ENCODE measurements at regions not wholly inside any gene's neighbourhood (a gene's known extent, or its start where the extent isn't known, plus 50 kb on each side); places are given as distances from the start of the nearest gene placed in this dataset.

- TF ChIP-seq, protein P1, sequence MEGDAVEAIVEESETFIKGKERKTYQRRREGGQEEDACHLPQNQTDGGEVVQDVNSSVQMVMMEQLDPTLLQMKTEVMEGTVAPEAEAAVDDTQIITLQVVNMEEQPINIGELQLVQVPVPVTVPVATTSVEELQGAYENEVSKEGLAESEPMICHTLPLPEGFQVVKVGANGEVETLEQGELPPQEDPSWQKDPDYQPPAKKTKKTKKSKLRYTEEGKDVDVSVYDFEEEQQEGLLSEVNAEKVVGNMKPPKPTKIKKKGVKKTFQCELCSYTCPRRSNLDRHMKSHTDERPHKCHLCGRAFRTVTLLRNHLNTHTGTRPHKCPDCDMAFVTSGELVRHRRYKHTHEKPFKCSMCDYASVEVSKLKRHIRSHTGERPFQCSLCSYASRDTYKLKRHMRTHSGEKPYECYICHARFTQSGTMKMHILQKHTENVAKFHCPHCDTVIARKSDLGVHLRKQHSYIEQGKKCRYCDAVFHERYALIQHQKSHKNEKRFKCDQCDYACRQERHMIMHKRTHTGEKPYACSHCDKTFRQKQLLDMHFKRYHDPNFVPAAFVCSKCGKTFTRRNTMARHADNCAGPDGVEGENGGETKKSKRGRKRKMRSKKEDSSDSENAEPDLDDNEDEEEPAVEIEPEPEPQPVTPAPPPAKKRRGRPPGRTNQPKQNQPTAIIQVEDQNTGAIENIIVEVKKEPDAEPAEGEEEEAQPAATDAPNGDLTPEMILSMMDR (IDR thresholded peaks at IDR 0.05) = no peak
- TF ChIP-seq POLR2A (IDR thresholded peaks at IDR 0.05) = no peak
These were observed 163.9 kb upstream of the CCDC150 start for GRCh38 chr2:196475611-196476010.

Data from adrenal gland (tissue), 5 donors.